HL-60 (cell line): ENCODE measurements at regions not wholly inside any gene's neighbourhood (a gene's known extent, or its start where the extent isn't known, plus 50 kb on each side); places are given as distances from the start of the nearest gene placed in this dataset.

Experiments used
- POLR2AphosphoS5 ChIP-seq: IDR thresholded peaks from 2 replicates; pipeline ENCODE4 v1.6.1; 2012; ENCODE audit warnings: low read depth
- TF ChIP-seq, protein P1 (sequence below): IDR thresholded peaks from one replicate; pipeline ENCODE4 v1.5.1; 2011; ENCODE audit warnings: low read length, control low read depth, inconsistent platforms; ENCODE audit not compliant: insufficient read depth
- TF ChIP-seq, protein P2 (sequence below): IDR thresholded peaks from 2 replicates; pipeline ENCODE4 v1.6.1; 2012; ENCODE audit warnings: low read depth; ENCODE audit not compliant: insufficient replicate concordance

DNA sequence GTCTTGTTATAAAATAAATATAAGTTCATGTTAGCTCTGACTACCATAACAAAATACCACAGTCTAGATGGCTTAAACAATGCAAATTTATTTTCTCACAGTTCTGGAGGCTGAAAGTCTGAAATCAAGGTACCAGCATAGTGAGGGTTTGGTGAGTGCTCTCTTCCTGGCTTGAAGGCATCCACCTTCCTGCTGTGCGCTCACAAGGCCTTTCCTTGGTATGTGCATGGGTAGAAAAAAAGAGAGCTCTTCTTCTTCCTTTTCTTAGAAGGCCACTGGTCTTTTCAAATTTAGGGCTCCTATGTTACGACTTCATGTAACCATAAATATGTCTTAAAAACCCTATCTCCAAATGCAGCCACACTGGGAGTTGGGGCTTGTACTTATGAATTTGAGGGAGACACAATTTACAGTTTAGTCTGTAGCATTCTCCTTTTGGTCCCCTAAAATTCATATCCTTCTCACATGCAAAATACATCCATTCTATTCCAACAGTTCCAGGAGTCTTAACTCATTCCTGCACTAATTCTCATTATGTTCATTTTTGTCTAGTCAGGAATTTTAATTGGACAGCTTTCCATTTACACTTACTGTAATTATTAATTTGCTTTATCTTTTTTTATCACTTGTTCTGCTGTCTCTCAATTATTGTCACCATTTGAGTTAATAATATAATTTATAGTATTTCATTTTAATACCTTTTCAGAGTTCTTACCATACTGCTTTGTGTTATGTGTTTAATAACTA, 381.9 kb upstream of the EPHA7 start:
- TF ChIP-seq, protein P1, sequence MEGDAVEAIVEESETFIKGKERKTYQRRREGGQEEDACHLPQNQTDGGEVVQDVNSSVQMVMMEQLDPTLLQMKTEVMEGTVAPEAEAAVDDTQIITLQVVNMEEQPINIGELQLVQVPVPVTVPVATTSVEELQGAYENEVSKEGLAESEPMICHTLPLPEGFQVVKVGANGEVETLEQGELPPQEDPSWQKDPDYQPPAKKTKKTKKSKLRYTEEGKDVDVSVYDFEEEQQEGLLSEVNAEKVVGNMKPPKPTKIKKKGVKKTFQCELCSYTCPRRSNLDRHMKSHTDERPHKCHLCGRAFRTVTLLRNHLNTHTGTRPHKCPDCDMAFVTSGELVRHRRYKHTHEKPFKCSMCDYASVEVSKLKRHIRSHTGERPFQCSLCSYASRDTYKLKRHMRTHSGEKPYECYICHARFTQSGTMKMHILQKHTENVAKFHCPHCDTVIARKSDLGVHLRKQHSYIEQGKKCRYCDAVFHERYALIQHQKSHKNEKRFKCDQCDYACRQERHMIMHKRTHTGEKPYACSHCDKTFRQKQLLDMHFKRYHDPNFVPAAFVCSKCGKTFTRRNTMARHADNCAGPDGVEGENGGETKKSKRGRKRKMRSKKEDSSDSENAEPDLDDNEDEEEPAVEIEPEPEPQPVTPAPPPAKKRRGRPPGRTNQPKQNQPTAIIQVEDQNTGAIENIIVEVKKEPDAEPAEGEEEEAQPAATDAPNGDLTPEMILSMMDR = no peak
- no peak for TF ChIP-seq POLR2AphosphoS5
- TF ChIP-seq, protein P2, sequence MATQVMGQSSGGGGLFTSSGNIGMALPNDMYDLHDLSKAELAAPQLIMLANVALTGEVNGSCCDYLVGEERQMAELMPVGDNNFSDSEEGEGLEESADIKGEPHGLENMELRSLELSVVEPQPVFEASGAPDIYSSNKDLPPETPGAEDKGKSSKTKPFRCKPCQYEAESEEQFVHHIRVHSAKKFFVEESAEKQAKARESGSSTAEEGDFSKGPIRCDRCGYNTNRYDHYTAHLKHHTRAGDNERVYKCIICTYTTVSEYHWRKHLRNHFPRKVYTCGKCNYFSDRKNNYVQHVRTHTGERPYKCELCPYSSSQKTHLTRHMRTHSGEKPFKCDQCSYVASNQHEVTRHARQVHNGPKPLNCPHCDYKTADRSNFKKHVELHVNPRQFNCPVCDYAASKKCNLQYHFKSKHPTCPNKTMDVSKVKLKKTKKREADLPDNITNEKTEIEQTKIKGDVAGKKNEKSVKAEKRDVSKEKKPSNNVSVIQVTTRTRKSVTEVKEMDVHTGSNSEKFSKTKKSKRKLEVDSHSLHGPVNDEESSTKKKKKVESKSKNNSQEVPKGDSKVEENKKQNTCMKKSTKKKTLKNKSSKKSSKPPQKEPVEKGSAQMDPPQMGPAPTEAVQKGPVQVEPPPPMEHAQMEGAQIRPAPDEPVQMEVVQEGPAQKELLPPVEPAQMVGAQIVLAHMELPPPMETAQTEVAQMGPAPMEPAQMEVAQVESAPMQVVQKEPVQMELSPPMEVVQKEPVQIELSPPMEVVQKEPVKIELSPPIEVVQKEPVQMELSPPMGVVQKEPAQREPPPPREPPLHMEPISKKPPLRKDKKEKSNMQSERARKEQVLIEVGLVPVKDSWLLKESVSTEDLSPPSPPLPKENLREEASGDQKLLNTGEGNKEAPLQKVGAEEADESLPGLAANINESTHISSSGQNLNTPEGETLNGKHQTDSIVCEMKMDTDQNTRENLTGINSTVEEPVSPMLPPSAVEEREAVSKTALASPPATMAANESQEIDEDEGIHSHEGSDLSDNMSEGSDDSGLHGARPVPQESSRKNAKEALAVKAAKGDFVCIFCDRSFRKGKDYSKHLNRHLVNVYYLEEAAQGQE = no peak
